ENCODE measurements at regions not wholly inside any gene's neighbourhood (a gene's known extent, or its start where the extent isn't known, plus 50 kb on each side); places are given as distances from the start of the nearest gene placed in this dataset.
"Not testable (repeated sequence)": the region's sequence is repeated elsewhere in the genome, so short reads cannot be mapped to it uniquely, and the experiment has no call there.

DNA sequence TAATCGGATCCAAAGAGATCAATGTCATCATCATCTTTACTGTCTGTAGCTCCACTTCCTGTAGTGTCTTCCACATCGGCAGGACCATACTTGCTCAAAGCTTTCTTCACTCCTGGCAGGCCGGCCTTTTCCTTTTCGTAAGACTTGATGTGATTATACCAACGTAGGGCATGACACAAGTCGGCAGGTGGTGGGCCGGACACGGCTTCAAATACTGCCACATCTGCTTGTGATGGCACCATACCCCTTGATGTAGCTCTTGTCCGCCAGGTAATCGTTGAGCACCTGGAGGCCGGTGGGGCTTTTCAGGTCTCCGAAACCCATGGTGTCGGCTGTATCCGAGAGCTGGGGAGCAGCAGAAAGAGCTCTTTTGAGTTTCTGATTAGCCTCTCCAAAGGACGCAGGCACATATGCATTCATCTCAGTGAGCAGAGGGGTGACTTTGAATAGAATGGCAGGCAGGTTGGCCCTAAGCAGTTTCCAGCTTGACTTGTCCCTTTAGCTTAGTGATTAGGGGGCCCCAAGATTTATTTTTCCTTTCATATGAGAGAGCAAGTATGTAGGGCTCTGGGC lies 106.0 kb upstream of the PODXL start:
- not testable (repeated sequence) for FAIRE-seq

- no peak for FAIRE-seq
Observed at GRCh38 chr7:131657881-131658280, 101.5 kb upstream of the PODXL start.

DNA sequence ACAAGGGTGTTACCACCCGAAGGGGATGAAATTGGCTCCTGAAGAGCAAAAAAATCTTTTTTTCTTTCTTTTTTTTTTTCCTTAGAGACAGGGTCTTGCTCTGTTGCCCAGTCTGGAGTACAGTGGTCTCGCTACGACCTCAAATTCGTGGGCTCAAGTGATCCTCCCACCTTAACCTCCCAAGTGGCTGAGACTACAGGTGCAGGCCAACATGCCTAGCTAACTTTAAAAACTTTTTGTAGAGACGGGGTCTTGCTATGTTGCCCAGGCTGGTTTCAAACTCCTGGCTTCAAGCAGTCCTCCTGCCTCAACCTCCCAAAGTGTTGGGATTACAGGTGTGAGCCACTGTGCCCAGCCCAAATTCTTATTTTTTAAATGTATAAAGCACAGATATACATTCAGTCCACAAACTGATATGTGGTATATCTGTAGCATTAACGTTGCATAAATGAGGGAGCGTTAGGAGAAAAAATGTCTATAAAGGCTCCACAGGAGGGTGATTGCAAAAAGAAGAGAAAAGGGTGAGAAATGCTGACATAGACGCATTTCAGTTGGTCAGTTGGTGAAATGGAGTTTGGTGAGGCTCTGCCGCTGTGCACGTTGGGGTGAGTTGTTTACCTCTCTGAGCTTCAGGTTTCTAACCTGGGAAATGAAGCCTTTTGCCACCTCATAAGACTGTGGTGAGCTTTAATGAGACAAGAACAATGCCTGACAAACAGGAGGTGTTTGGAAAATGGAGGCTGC lies 100.7 kb upstream of the PODXL start:
- FAIRE-seq: no peak

DNA sequence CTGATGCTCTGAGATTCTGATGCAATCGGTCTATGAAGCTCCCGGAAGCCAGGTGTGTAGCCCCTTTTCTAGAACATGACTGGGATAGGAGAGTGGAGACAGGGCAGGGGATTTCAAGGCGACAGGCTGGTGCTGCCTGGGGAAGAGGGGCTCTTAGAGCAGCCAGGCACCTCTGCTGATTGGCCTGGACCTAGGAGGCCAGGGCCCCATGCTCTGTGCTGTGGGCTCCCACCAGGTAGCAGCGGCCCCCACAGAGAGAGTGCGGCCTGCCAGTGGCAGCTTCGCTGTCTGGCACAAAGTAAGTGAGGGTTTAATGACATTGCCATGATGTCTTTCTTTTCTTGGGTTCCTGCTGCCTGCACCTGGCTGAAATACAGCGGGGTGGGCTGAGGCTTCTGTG lies 99.4 kb upstream of the PODXL start:
- FAIRE-seq: no peak

- FAIRE-seq: no peak
Observed at GRCh38 chr7:131655447-131655846, 99.0 kb upstream of the PODXL start.

DNA sequence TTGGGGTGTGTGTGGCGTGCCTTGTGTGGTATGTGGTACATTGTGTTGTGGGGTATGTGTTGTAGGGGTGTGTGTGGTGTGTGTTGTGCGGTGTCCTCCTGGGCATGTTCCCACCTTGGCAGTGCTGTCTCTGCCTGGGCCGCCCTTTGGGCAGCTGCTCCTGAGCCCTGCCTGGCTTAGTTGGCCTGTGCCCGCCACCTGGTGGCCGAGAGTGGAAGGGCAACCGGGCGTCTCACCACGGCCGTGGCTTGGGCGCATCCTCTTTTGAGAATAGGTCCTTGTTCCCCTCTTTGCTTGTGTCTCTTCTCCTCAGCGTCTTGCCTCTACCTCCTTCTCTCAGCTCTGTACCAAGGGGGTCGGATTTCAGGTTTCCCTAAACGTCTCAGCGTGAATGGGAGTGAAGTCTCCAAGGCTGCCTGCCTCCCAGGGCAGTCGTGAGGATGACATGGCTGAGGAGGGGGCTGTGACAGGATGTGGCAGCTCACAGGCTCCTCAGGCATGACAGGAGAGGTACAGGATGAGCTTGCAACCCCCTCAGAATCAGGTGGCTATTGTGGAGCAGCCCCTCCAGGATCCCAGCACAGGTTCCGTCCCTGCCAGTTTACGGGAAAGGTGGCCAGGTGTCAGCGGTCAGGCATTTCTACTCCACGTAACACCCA lies 98.4 kb upstream of the PODXL start:
- FAIRE-seq: no peak

DNA sequence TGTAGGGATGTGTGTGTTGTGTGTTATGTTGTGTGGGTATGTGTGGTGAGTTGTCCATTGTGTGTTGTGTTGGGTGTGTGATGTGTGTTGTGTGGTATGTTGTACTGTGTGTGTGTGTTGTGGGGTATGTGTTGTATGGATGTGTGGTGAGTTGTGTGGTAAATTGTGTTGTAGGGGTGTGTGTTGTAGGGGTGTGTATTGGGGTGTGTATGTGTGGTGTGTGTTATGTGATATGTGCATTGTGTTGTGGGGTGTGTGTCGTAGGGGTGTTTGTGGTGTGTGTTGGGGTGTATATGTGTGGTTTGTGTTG lies 97.8 kb upstream of the PODXL start:
- no peak for FAIRE-seq

DNA sequence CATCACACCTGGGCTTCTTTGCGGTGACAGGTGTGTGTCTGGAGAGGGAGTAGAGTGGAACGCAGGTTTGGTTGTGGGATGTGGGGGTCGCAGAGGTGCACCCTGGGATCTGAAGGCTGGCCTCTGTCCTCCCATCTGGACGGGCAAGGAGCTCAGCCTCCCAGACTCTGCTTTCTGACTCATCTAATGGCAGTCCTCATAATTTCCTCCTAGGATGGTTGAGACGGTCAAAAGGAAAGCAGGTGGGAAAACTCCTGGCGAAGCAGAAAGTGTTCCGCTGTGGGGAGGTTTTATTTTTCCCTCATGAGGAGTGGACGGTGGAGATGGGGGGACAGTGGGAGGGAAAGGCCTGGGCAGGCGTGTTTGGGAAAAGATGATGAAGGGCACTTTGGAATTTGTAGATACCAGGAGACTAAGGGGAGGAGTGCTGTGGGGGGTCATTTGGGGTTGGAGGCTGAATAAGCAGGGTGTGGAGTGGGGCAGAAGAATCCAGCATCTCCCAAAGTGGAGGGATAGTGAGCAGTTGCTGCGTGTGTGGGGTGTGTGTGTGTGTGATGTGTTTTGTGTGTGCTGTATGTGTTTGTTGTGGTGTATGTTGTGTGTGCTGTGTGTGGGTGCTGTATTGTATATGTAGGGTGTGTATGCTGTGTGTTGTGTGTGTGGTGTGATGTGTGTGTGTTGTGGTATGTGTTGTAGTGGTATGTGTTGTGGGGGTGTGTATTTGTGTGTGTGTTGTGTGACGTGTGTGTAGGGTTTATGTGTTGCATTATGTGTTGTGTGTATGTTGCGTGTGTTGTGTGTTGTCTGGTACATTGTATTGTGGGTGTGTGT lies 97.2 kb upstream of the PODXL start:
- no peak for FAIRE-seq

DNA sequence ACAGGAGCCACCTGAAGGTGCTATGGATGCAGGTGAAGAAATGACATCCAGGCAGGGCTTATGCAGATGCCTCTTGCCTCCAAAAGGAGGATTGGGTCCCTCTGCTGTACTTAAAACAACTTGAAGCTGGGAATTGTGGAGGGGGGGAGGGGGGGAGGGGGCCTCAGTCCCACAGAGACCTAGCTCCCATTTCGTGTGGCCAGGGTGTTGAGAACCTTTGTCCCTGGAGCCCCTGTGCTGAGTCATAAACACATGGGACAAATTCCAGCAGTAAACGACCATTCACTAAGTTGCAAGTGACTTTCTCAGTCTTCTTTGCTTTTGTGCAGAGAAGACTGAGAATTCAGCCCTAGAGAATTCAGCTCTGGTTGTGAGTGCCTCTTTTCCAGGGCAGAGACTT lies 96.5 kb upstream of the PODXL start:
- FAIRE-seq: no peak

GRCh38 chr7:131652194-131652593 lies 95.8 kb upstream of the PODXL start:
- no peak for FAIRE-seq

- FAIRE-seq: no peak
Observed at GRCh38 chr7:131649879-131650278, 93.5 kb upstream of the PODXL start.

DNA sequence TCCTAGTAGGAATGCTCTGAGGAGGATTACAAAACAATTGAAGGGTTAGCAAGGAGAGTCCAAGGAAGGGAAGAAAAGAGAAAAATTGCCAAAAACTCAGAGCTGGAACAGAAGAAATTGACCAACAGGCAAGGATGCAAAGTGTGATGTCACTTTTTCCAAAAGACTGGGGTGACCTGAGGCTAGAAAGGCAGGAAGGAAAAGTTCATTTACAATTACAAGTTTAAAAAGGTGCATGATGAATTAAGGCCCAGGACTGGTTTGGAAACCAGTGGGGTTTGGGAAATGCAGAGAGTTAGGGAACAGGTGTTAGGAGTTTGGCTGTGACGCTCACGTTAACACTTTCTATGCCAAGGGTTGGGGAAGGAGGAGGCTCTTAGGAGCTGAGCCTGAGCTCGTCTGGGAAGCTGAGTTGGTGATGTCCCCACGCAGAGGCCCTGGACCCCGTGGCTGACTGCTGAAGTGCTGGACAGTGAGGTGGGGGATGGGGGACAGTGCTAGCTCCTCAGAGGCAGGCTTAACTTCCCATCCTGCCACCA lies 92.6 kb upstream of the PODXL start:
- FAIRE-seq: no peak

GRCh38 chr7:131648491-131648890 lies 92.1 kb upstream of the PODXL start:
- no peak for FAIRE-seq

- no peak for FAIRE-seq
Observed at GRCh38 chr7:131646203-131646602, 89.8 kb upstream of the PODXL start.

GRCh38 chr7:131642429-131642828 lies 86.0 kb upstream of the PODXL start:
- no peak for FAIRE-seq

DNA sequence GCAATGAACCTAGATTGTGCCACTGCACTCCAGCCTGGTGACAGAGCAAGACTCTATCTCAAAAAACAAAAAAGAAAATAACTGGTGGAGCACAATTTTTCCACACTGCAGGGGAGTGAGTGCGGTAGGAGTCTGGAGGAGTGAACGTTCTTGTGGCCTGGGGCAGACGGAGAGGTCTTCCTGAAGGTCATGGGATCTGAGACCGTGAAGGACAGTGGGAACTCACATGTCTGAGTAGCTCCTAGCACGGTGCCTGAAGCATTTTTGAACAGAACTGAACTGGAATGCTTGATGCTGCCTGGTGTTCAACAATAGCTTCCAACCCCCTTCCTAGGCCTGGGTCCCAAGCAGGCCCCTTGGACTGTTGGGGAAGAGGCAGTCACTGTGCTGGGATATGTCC lies 84.3 kb upstream of the PODXL start:
- no peak for FAIRE-seq

- no peak for FAIRE-seq
Observed at GRCh38 chr7:131638641-131639430, 82.4 kb upstream of the PODXL start.

DNA sequence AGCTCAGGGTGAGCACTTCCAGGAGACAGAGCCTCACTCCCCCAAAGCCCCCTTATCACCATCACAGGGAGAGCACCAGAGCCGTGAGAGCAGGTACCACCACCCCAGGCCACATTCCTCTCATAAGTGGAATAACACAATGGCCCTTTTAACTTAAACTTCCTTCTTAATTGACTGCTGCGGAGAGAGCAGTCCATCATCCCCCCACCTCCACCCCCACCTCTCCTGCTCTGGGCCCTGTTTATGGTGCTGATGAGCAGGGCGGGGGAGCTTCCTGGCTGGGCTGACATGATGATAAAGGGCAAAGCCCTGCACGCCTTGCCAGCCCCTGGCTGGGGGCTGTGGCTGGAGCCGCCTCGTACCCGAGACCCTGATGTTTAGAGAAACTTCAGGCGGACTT lies 81.4 kb upstream of the PODXL start:
- FAIRE-seq: no peak

DNA sequence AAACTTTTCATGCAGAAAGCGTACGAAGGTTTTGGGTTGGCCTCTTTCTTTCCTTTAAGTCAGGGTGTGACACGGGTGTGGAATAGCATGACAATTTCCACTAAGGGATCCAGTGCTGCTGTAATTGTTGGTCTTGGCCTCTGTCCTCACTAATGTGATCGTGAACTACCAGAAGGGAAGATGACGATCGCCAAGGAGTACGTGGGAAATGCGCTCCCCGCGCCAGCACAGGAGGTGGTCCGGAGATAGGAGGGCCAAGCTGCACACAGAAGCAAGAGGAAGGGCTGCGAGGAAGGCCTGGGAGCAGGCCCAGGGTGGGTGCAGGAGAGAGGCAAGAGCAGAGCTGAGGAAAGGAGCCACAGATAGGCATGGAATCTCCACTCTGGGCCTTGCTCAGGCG lies 79.7 kb upstream of the PODXL start:
- no peak for FAIRE-seq

- FAIRE-seq: not testable (repeated sequence)
Observed at GRCh38 chr7:131634197-131634596, 77.8 kb upstream of the PODXL start.

DNA sequence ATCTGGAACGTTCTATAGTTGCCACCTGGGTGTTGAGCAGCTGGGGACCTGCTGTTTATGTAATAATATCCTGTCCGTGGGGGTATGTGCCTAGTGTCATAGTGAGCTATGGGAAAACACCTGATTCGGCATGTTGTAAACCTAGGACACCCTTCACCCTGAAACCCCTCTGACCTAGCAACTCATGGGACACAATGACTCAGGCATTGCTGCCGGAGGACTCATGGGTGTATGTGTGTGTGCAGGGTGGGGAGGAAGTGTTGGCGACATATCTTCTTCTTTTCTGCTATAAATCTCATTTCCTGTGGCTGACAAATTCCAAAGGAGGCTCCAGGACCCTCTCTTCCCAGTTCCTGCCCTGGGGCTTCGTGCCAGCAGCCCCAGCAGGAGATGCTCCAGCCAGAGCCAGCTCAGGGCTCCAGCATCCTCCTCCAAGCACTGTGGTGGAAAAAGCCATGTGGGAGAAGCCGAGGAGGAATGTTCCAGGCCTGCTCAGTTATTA lies 77.0 kb upstream of the PODXL start:
- FAIRE-seq: no peak

- no peak for FAIRE-seq
Observed at GRCh38 chr7:131630427-131630826, 74.0 kb upstream of the PODXL start.
